ENCODE measurements at regions not wholly inside any gene's neighbourhood (a gene's known extent, or its start where the extent isn't known, plus 50 kb on each side); places are given as distances from the start of the nearest gene placed in this dataset.

- no peak for TF ChIP-seq CTCF (conservative IDR thresholded peaks at IDR 0.05; ENCODE audit: low read length)
- TF ChIP-seq EZH2phosphoT487 (IDR thresholded peaks at IDR 0.05; ENCODE audit: borderline replicate concordance) = no peak
Observed at GRCh38 chr7:45986355-45987298, 65.6 kb upstream of the IGFBP3 start.
